ENCODE measurements at regions not wholly inside any gene's neighbourhood (a gene's known extent, or its start where the extent isn't known, plus 50 kb on each side); places are given as distances from the start of the nearest gene placed in this dataset.

DNA sequence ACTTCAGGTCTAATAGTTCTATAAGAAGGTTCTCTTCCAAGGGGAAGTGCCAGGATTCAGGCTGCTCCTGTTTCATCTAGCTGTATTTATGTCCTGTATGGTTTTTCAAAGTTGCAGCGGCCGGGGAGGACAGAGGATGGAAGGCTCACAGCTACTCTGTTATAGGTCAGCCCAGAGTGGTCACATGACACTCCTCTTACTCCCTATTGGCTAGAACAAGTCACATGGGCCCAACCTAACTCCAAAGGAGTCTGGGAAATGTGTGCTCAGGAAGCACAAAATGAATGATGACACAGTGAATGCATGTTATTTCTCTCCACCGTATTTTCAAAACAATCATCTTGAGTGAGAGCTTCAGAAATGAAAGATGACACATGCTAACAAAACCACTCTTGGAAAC is 645.1 kb upstream of the RBFOX1 start:
- H3K27me3 ChIP-seq = no peaks in the 10 kb centered on the region
- no peak for DNase-seq
- H3K4me1 ChIP-seq = no peaks in the 10 kb centered on the region
- no peak overlapping the region for H3K27ac ChIP-seq
- no peaks in the 10 kb centered on the region for H3K36me3 ChIP-seq
- TF ChIP-seq, protein P1, sequence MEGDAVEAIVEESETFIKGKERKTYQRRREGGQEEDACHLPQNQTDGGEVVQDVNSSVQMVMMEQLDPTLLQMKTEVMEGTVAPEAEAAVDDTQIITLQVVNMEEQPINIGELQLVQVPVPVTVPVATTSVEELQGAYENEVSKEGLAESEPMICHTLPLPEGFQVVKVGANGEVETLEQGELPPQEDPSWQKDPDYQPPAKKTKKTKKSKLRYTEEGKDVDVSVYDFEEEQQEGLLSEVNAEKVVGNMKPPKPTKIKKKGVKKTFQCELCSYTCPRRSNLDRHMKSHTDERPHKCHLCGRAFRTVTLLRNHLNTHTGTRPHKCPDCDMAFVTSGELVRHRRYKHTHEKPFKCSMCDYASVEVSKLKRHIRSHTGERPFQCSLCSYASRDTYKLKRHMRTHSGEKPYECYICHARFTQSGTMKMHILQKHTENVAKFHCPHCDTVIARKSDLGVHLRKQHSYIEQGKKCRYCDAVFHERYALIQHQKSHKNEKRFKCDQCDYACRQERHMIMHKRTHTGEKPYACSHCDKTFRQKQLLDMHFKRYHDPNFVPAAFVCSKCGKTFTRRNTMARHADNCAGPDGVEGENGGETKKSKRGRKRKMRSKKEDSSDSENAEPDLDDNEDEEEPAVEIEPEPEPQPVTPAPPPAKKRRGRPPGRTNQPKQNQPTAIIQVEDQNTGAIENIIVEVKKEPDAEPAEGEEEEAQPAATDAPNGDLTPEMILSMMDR (IDR thresholded peaks at IDR 0.05) = no peak
- no peak for TF ChIP-seq POLR2A (IDR thresholded peaks at IDR 0.05)
- no peaks in the 10 kb centered on the region for H3K9me3 ChIP-seq
- H3K4me3 ChIP-seq = no peak overlapping the region

DNA sequence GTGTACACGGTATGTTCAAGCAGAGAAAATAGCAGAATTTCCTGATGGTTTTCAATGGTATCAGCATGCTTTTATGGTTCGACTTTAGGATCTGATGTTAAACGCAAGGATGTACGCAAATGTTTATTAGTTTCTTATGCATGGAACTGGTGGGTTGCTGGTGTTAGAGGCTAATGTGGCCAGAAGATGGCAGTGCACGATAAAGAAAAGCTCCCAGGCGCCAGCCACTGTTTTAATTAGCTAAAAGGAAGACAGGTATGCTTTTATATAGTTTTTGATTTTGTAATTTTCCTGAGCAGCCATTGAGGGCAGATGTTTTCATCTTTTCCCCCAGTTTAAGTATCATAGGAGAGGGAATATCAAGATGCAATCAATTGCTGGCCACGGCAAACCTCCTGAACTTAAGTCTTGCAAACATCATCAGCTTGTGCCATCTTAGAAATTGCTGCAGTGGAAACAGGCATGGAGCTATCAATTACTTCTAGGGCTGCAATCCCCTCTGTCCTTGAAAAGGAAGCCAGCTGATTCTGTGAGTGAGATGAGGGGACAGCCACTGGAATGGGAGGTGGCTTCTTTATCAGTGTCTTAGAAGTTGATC is 648.5 kb upstream of the RBFOX1 start:
- Histone ChIP-seq H3K9me3 (no peaks in the 10 kb centered on the region), H3K27me3 (no peaks in the 10 kb centered on the region), H3K4me3 (no peak overlapping the region), H3K27ac (no peak overlapping the region), H3K36me3 (no peaks in the 10 kb centered on the region), H3K4me1 (no peaks in the 10 kb centered on the region)
- TF ChIP-seq POLR2A (IDR thresholded peaks at IDR 0.05) = no peak
- TF ChIP-seq, protein P1 (IDR thresholded peaks at IDR 0.05) = peak in 4 of 6 experiments; percentile 21 to 46 (median 42)
- no peak for DNase-seq

DNA sequence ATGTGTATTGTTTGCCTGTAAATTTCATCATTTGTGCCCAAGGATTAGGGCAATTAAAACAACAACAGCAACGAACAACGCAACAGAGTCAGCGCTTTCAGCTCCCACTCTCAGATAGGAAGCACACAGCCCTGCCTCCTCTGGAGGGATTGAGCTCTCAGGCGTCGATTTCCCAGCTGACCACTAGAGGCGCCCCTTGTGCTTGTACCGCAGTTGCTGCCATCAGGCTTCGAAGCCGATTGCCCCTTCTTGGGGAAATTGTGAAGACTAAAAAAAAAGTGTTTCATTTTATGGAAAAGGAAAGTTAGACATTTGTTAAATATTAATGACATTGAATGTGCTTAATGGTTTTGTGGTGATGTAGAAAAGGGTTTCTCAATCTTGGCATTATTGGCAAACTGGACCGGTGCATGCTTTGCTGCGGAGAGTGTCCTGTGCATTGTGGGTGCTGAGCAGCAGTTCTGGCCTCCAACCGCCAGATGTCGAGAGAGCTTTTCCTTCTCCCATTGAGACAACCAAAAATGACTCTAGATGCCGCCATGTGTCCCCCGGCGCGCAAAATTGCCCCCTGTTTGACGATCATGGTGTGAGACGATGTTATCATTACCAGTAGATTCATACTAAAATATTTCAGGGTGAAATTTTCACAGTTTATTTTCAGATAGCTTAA is 650.4 kb upstream of the RBFOX1 start:
- TF ChIP-seq POLR2A (IDR thresholded peaks at IDR 0.05) = no peak
- TF ChIP-seq, protein P1 (IDR thresholded peaks at IDR 0.05) = peak in 4 of 6 experiments; percentile 27 to 41 (median 39)
- no peak overlapping the region for H3K4me3 ChIP-seq
- H3K27ac ChIP-seq = no peak overlapping the region
- peak in 2 of 3 donors; percentile 47 to 55 for DNase-seq
- H3K4me1 ChIP-seq = no peaks in the 10 kb centered on the region
- no peaks in the 10 kb centered on the region for H3K27me3 ChIP-seq
- H3K9me3 ChIP-seq = no peaks in the 10 kb centered on the region
- H3K36me3 ChIP-seq = no peaks in the 10 kb centered on the region

DNA sequence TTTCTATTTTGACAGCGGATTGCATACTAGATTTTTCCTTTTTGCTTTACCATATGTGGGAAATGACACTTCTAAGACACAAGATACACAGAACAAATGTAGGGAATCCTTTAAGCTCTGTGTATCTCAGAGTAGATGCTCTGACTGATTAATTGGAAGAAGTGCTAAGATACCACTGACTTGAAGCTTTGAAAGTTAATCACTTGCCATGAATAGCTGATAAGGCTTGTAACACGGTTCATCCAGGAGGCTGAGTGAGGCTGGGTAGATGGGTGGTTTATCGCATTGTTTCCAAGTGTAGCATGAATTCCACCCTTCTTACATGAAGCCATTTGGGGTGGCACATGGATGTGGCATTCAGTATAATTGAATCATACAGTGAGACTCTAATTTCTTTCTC is 654.1 kb upstream of the RBFOX1 start:
- no peaks in the 10 kb centered on the region for H3K4me1 ChIP-seq
- TF ChIP-seq, protein P1 (IDR thresholded peaks at IDR 0.05) = no peak
- DNase-seq = no peak

DNA sequence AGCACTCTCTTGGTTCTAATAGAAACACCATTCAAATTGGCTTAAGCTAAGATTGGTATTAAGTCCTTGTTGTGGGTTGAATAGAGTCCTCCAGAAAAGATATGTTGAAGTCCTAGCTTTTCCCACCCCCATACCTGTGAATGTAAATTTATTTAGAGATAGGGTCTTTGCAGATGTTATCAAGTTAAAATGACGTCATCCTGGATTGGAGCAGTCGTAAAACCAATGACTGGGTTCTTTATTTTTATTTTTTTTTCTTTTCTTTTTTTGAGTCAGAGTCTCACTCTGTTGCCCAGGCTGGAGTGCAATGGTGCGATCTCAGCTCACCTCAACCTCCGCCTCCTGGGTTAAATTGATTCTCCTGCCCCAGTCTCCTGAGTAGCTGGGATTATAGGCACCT is 658.6 kb upstream of the RBFOX1 start:
- no peak for TF ChIP-seq POLR2A (IDR thresholded peaks at IDR 0.05)
- TF ChIP-seq, protein P1 (IDR thresholded peaks at IDR 0.05) = no peak
- Histone ChIP-seq H3K36me3 (no peaks in the 10 kb centered on the region), H3K4me1 (no peaks in the 10 kb centered on the region), H3K9me3 (no peaks in the 10 kb centered on the region), H3K27ac (no peak overlapping the region), H3K4me3 (no peak overlapping the region), H3K27me3 (no peaks in the 10 kb centered on the region)
- no peak for DNase-seq

More for the DNA sequence above, 654.1 kb upstream of the RBFOX1 start:
- H3K36me3 ChIP-seq = no peaks in the 10 kb centered on the region
- H3K27me3 ChIP-seq = no peaks in the 10 kb centered on the region
- no peaks in the 10 kb centered on the region for H3K9me3 ChIP-seq
- H3K27ac ChIP-seq = no peak overlapping the region
- H3K4me3 ChIP-seq = no peak overlapping the region
